Type B pancreatic cell (in vitro differentiated cells): ENCODE measurements at regions not wholly inside any gene's neighbourhood (a gene's known extent, or its start where the extent isn't known, plus 50 kb on each side); places are given as distances from the start of the nearest gene placed in this dataset.
A peak's percentile ranks its signal among the peaks of the same experiment; 100 is the strongest.

Experiments
- DNase-seq: peaks from one replicate; pipeline ENCODE4 v3.0.0; 2021; ENCODE audit warnings: mixed read lengths; ENCODE audit not compliant: unreplicated experiment; ENCODE audit errors: extremely low spot score
- H3K27ac Mint-ChIP-seq: 2 replicates; pipeline ENCODE4 v1.8.0; 2021; ENCODE audit warnings: mild to moderate bottlenecking, mixed read lengths
- H3K27me3 Mint-ChIP-seq: 2 replicates; pipeline ENCODE4 v1.8.0; 2021; ENCODE audit warnings: mixed read lengths
- H3K36me3 Mint-ChIP-seq: 2 replicates; pipeline ENCODE4 v1.8.0; 2021; ENCODE audit warnings: mixed read lengths
- H3K4me1 Mint-ChIP-seq: one replicate; pipeline ENCODE4 v1.8.0; 2021; ENCODE audit warnings: mixed read lengths; ENCODE audit not compliant: unreplicated experiment
- H3K4me3 Mint-ChIP-seq: 2 replicates; pipeline ENCODE4 v1.8.0; 2021; ENCODE audit warnings: mild to moderate bottlenecking, mixed read lengths
- H3K9me3 Mint-ChIP-seq: 2 replicates; pipeline ENCODE4 v1.8.0; 2021; ENCODE audit warnings: mixed read lengths
- CTCF ChIP-seq: fragments of 200-600 bp; sonication (generic); conservative IDR thresholded peaks from 2 replicates; pipeline ENCODE4 v1.5.0; 2021; ENCODE audit warnings: antibody characterized with exemption, mild to moderate bottlenecking

GRCh38 chr13:103546271-103546670 is 480.1 kb upstream of the SLC10A2 start:
- Mint-ChIP-seq H3K27me3 (no peaks in the 10 kb centered on the region), H3K4me3 (no peak overlapping the region)
- TF ChIP-seq CTCF = no peak

GRCh38 chr13:103542648-103543047 is 476.4 kb upstream of the SLC10A2 start:
- Mint-ChIP-seq H3K4me3 (no peak overlapping the region), H3K4me1 (peaks cover 7% of the 10 kb centered on the region), H3K27ac (no peak overlapping the region), H3K36me3 (no peaks in the 10 kb centered on the region), H3K9me3 (peaks cover 11% of the 10 kb centered on the region), H3K27me3 (no peaks in the 10 kb centered on the region)
- TF ChIP-seq CTCF = no peak
- no peak for DNase-seq

More at GRCh38 chr13:103546271-103546670, 480.1 kb upstream of the SLC10A2 start:
- no peaks in the 10 kb centered on the region for H3K36me3 Mint-ChIP-seq
- no peaks in the 10 kb centered on the region for H3K4me1 Mint-ChIP-seq
- H3K27ac Mint-ChIP-seq = no peak overlapping the region
- DNase-seq = no peak
- H3K9me3 Mint-ChIP-seq = peaks cover 16% of the 10 kb centered on the region

GRCh38 chr13:103540382-103540765 is 474.2 kb upstream of the SLC10A2 start:
- peaks cover 7% of the 10 kb centered on the region for H3K4me1 Mint-ChIP-seq
- DNase-seq = no peak
- H3K4me3 Mint-ChIP-seq = no peak overlapping the region
- no peaks in the 10 kb centered on the region for H3K36me3 Mint-ChIP-seq
- peaks cover 10% of the 10 kb centered on the region for H3K9me3 Mint-ChIP-seq
- H3K27ac Mint-ChIP-seq = no peak overlapping the region
- no peak for TF ChIP-seq CTCF
- no peaks in the 10 kb centered on the region for H3K27me3 Mint-ChIP-seq

- Mint-ChIP-seq H3K9me3 (peaks cover 6% of the 10 kb centered on the region), H3K27ac (peak overlapping the region; percentile 5), H3K27me3 (no peaks in the 10 kb centered on the region)
Observed at GRCh38 chr13:103539721-103540381, 473.6 kb upstream of the SLC10A2 start.

GRCh38 chr13:103539265-103539664 is 473.0 kb upstream of the SLC10A2 start:
- no peak for TF ChIP-seq CTCF
- Mint-ChIP-seq H3K4me1 (peaks cover 7% of the 10 kb centered on the region), H3K36me3 (no peaks in the 10 kb centered on the region), H3K4me3 (no peak overlapping the region), H3K27me3 (no peaks in the 10 kb centered on the region), H3K9me3 (peaks cover 5% of the 10 kb centered on the region), H3K27ac (peak overlapping the region; percentile 5)
- no peak for DNase-seq

More at GRCh38 chr13:103539721-103540381, 473.6 kb upstream of the SLC10A2 start:
- Mint-ChIP-seq H3K4me1 (peaks cover 7% of the 10 kb centered on the region), H3K36me3 (no peaks in the 10 kb centered on the region), H3K4me3 (no peak overlapping the region)
- DNase-seq = no peak
- no peak for TF ChIP-seq CTCF
